ENCODE measurements at regions not wholly inside any gene's neighbourhood (a gene's known extent, or its start where the extent isn't known, plus 50 kb on each side); places are given as distances from the start of the nearest gene placed in this dataset.

DNA sequence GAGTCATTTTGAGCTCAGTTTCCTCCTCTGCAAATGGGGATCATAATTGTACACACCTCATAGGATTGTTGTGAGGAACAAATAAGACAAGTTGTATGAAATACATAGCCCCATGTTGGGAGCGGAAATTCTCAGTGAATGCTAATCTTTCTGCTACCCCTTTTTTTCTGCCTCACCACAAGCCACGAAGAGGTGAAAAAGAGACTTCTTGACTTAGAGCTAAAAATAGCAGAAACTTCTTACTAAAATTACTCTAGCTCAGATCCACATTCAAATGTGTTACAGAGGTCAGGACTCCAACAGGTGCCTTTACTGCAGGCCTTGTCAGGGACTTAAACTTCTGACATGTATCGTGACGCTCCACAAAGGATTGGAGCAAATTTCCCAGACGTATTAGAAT is 128.5 kb downstream of the MIAT start:
- no peaks in the 10 kb centered on the region for H3K9me3 ChIP-seq (ENCODE audit: control insufficient read depth in 2 of 2, insufficient read depth in 1 of 2, low read depth in 1 of 2, low read length in 1 of 2)
- no peaks in the 10 kb centered on the region for H3K4me1 ChIP-seq (ENCODE audit: control insufficient read depth in 3 of 3, insufficient read depth in 2 of 3, low read depth in 1 of 3, low read length in 2 of 3)
- FAIRE-seq (no peak), DNase-seq (no peak)
- no peaks in the 10 kb centered on the region for H3K27me3 ChIP-seq (ENCODE audit: control insufficient read depth in 3 of 3, insufficient read depth in 3 of 3, low read length in 3 of 3)
- peaks cover 0 to 24% (median 2%) of the 10 kb centered on the region in 3 donors for H3K36me3 ChIP-seq (ENCODE audit: control insufficient read depth in 3 of 3, insufficient read depth in 2 of 3, low read depth in 1 of 3, low read length in 3 of 3)
- no peak overlapping the region for H3K27ac ChIP-seq (ENCODE audit: low read depth in 1 of 3, low read length in 2 of 3)
- H3K4me3 ChIP-seq (ENCODE audit: low read depth in 1 of 3, low read length in 3 of 3), result no peak overlapping the region
- 80 to 94% (median 87%) methylated on average over 5 of the region's 5 CpGs for WGBS, 3 donors

GRCh38 chr22:26786398-26786797 is 129.0 kb downstream of the MIAT start:
- H3K27ac ChIP-seq (ENCODE audit: low read depth in 1 of 3, low read length in 2 of 3), result no peak overlapping the region
- WGBS, 3 donors, result 89 to 92% (median 90%) methylated on average over 9 of the region's 9 CpGs
- no peaks in the 10 kb centered on the region for H3K9me3 ChIP-seq (ENCODE audit: control insufficient read depth in 2 of 2, insufficient read depth in 1 of 2, low read depth in 1 of 2, low read length in 1 of 2)
- no peak for FAIRE-seq
- DNase-seq, result no peak
- H3K27me3 ChIP-seq (ENCODE audit: control insufficient read depth in 3 of 3, insufficient read depth in 3 of 3, low read length in 3 of 3), result no peaks in the 10 kb centered on the region
- H3K4me3 ChIP-seq (ENCODE audit: low read depth in 1 of 3, low read length in 3 of 3), result no peak overlapping the region
- peaks cover 0 to 20% (median 5%) of the 10 kb centered on the region in 3 donors for H3K36me3 ChIP-seq (ENCODE audit: control insufficient read depth in 3 of 3, insufficient read depth in 2 of 3, low read depth in 1 of 3, low read length in 3 of 3)
- no peaks in the 10 kb centered on the region for H3K4me1 ChIP-seq (ENCODE audit: control insufficient read depth in 3 of 3, insufficient read depth in 2 of 3, low read depth in 1 of 3, low read length in 2 of 3)

GRCh38 chr22:26789951-26790350 is 132.6 kb downstream of the MIAT start:
- H3K27ac ChIP-seq (ENCODE audit: low read depth in 1 of 3, low read length in 2 of 3), result no peak overlapping the region
- no peaks in the 10 kb centered on the region for H3K27me3 ChIP-seq (ENCODE audit: control insufficient read depth in 3 of 3, insufficient read depth in 3 of 3, low read length in 3 of 3)
- H3K4me1 ChIP-seq (ENCODE audit: control insufficient read depth in 3 of 3, insufficient read depth in 2 of 3, low read depth in 1 of 3, low read length in 2 of 3), result no peaks in the 10 kb centered on the region
- 78 to 87% (median 83%) methylated on average over 6 of the region's 6 CpGs for WGBS, 3 donors
- H3K4me3 ChIP-seq (ENCODE audit: low read depth in 1 of 3, low read length in 3 of 3), result no peak overlapping the region
- FAIRE-seq, result no peak
- no peak for DNase-seq
- no peaks in the 10 kb centered on the region for H3K9me3 ChIP-seq (ENCODE audit: control insufficient read depth in 2 of 2, insufficient read depth in 1 of 2, low read depth in 1 of 2, low read length in 1 of 2)
- peaks cover 0 to 13% (median 7%) of the 10 kb centered on the region in 3 donors for H3K36me3 ChIP-seq (ENCODE audit: control insufficient read depth in 3 of 3, insufficient read depth in 2 of 3, low read depth in 1 of 3, low read length in 3 of 3)

GRCh38 chr22:26792522-26792921 is 135.1 kb downstream of the MIAT start:
- peaks cover 0 to 15% (median 7%) of the 10 kb centered on the region in 3 donors for H3K36me3 ChIP-seq (ENCODE audit: control insufficient read depth in 3 of 3, insufficient read depth in 2 of 3, low read depth in 1 of 3, low read length in 3 of 3)
- DNase-seq (no peak), FAIRE-seq (no peak)
- no peak overlapping the region for H3K4me3 ChIP-seq (ENCODE audit: low read depth in 1 of 3, low read length in 3 of 3)
- 95 to 97% (median 96%) methylated on average over 8 of the region's 8 CpGs for WGBS, 3 donors
- no peaks in the 10 kb centered on the region for H3K4me1 ChIP-seq (ENCODE audit: control insufficient read depth in 3 of 3, insufficient read depth in 2 of 3, low read depth in 1 of 3, low read length in 2 of 3)
- H3K27ac ChIP-seq (ENCODE audit: low read depth in 1 of 3, low read length in 2 of 3), result no peak overlapping the region
- peaks cover 0 to 6% of the 10 kb centered on the region in 2 donors for H3K9me3 ChIP-seq (ENCODE audit: control insufficient read depth in 2 of 2, insufficient read depth in 1 of 2, low read depth in 1 of 2, low read length in 1 of 2)
- no peaks in the 10 kb centered on the region for H3K27me3 ChIP-seq (ENCODE audit: control insufficient read depth in 3 of 3, insufficient read depth in 3 of 3, low read length in 3 of 3)

DNA sequence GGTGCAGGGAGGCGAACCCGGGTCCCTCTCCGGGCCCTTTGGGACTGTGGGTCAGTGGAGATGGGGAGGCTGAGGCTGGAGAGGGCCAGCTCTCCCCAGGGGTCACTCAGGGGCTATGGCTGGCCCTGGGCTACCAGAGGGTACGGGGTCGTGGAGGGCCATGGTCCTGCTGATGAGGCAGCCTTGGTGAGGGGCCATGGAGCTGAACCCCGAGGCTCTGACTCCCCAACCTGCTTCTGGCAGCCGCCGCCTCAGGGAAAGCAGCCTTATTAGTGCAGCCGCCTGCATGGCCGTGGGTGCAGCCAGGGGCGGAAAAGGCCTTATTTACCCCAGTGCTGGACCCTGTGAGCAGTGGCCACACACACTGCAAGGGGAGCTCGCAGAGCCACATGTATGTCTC is 139.4 kb downstream of the MIAT start:
- Histone ChIP-seq H3K4me3 (ENCODE audit: low read depth in 1 of 3, low read length in 3 of 3) (no peak overlapping the region), H3K9me3 (ENCODE audit: control insufficient read depth in 2 of 2, insufficient read depth in 1 of 2, low read depth in 1 of 2, low read length in 1 of 2) (peaks cover 0 to 6% of the 10 kb centered on the region in 2 donors), H3K27ac (ENCODE audit: low read depth in 1 of 3, low read length in 2 of 3) (no peak overlapping the region), H3K36me3 (ENCODE audit: control insufficient read depth in 3 of 3, insufficient read depth in 2 of 3, low read depth in 1 of 3, low read length in 3 of 3) (peaks cover 0 to 9% (median 0%) of the 10 kb centered on the region in 3 donors), H3K27me3 (ENCODE audit: control insufficient read depth in 3 of 3, insufficient read depth in 3 of 3, low read length in 3 of 3) (no peaks in the 10 kb centered on the region), H3K4me1 (ENCODE audit: control insufficient read depth in 3 of 3, insufficient read depth in 2 of 3, low read depth in 1 of 3, low read length in 2 of 3) (peaks cover 0 to 6% (median 0%) of the 10 kb centered on the region in 3 donors)
- no peak for DNase-seq
- WGBS, 3 donors, result 91 to 98% (median 94%) methylated on average over 12 of the region's 12 CpGs
- FAIRE-seq, result no peak

DNA sequence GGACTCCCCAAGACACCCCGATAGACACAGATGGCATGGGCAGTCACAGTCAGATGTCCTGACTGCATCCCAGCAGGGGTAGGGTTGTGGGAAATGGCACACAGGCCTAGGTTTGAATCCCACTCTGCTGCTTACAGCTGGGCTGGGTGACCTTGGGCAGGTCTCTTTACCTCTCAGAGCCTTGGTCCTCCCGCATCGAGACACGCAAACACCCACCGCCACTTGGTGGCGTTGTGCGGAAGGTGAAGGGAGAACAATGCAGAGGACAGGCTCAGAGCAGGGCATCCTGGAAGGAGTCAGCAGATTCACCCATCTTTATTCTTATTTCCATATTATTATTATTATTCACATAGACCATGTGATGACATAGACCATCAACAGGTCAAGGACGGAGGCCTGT is 140.5 kb downstream of the MIAT start:
- Histone ChIP-seq H3K36me3 (ENCODE audit: control insufficient read depth in 3 of 3, insufficient read depth in 2 of 3, low read depth in 1 of 3, low read length in 3 of 3) (peaks cover 0 to 5% (median 0%) of the 10 kb centered on the region in 3 donors), H3K27ac (ENCODE audit: low read depth in 1 of 3, low read length in 2 of 3) (no peak overlapping the region), H3K4me3 (ENCODE audit: low read depth in 1 of 3, low read length in 3 of 3) (no peak overlapping the region), H3K27me3 (ENCODE audit: control insufficient read depth in 3 of 3, insufficient read depth in 3 of 3, low read length in 3 of 3) (no peaks in the 10 kb centered on the region), H3K4me1 (ENCODE audit: control insufficient read depth in 3 of 3, insufficient read depth in 2 of 3, low read depth in 1 of 3, low read length in 2 of 3) (peaks cover 0 to 6% (median 0%) of the 10 kb centered on the region in 3 donors), H3K9me3 (ENCODE audit: control insufficient read depth in 2 of 2, insufficient read depth in 1 of 2, low read depth in 1 of 2, low read length in 1 of 2) (peaks cover 0 to 6% of the 10 kb centered on the region in 2 donors)
- no peak for DNase-seq
- no peak for FAIRE-seq
- 93 to 98% (median 95%) methylated on average over 8 of the region's 8 CpGs for WGBS, 3 donors

DNA sequence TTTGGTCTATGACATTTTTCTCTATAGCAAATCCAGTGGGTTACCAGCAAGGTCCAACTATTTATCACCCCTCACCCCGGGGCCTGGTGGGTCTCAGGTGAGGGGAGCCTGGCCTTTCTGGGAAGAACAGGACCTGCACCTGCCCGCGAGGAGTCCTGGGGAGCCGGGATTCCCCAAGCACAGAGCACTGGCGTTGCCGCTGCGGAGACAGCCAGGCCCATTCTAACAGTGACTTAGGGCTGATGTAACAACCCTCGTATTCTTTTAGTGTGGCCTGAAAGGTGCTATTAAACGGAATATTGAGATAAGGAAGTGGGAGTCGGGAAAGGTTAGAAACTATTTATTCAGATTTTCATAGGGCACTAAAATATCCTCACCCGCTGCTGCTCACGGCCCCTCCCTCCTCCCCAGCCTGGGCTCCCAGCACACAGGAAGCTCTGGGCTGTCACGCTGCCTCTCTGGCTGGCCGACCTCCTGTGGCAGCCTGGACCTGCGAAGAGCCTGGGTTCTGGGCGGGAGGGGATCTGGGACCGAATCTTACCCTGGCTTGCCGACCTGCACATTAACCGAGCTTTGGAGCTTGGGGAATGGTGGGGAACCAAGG is 141.2 kb downstream of the MIAT start:
- peak in 1 of 2 donors; percentile 42 for DNase-seq
- no peaks in the 10 kb centered on the region for H3K27me3 ChIP-seq (ENCODE audit: control insufficient read depth in 3 of 3, insufficient read depth in 3 of 3, low read length in 3 of 3)
- WGBS, 3 donors, result 19 to 55% (median 44%) methylated on average over 19 of the region's 19 CpGs
- H3K4me3 ChIP-seq (ENCODE audit: low read depth in 1 of 3, low read length in 3 of 3), result no peak overlapping the region
- peaks cover 0 to 4% (median 0%) of the 10 kb centered on the region in 3 donors for H3K36me3 ChIP-seq (ENCODE audit: control insufficient read depth in 3 of 3, insufficient read depth in 2 of 3, low read depth in 1 of 3, low read length in 3 of 3)
- H3K27ac ChIP-seq (ENCODE audit: low read depth in 1 of 3, low read length in 2 of 3), result no peak overlapping the region
- peaks cover 0 to 6% of the 10 kb centered on the region in 2 donors for H3K9me3 ChIP-seq (ENCODE audit: control insufficient read depth in 2 of 2, insufficient read depth in 1 of 2, low read depth in 1 of 2, low read length in 1 of 2)
- FAIRE-seq, result no peak
- H3K4me1 ChIP-seq (ENCODE audit: control insufficient read depth in 3 of 3, insufficient read depth in 2 of 3, low read depth in 1 of 3, low read length in 2 of 3), result peaks cover 0 to 6% (median 0%) of the 10 kb centered on the region in 3 donors

DNA sequence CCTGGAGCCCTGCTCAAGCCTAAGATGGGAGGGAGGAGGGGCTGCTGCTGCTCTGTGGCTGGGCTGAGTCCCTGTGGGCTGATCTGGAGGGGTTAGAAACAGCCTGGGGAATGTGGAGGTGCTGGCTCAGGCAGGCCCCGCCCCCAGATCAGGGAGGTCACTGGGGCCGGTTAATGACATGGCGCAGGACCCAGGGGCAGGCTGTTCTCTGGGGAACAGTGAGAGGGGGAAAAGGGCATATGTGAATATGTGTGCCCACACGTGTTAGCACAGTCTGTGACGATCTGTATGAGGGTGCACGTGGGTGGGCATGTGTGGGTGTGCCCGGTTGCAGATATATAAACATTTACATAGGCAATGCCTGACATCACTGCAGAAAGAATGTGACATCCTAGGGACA is 143.5 kb downstream of the MIAT start:
- H3K4me1 ChIP-seq (ENCODE audit: control insufficient read depth in 3 of 3, insufficient read depth in 2 of 3, low read depth in 1 of 3, low read length in 2 of 3), result peaks cover 0 to 6% (median 0%) of the 10 kb centered on the region in 3 donors
- DNase-seq (peak in 1 of 2 donors; percentile 48), FAIRE-seq (no peak)
- H3K27ac ChIP-seq (ENCODE audit: low read depth in 1 of 3, low read length in 2 of 3), result no peak overlapping the region
- no peaks in the 10 kb centered on the region for H3K27me3 ChIP-seq (ENCODE audit: control insufficient read depth in 3 of 3, insufficient read depth in 3 of 3, low read length in 3 of 3)
- no peak overlapping the region for H3K4me3 ChIP-seq (ENCODE audit: low read depth in 1 of 3, low read length in 3 of 3)
- no peaks in the 10 kb centered on the region for H3K9me3 ChIP-seq (ENCODE audit: control insufficient read depth in 2 of 2, insufficient read depth in 1 of 2, low read depth in 1 of 2, low read length in 1 of 2)
- 32 to 53% (median 34%) methylated on average over 7 of the region's 7 CpGs for WGBS, 3 donors
- H3K36me3 ChIP-seq (ENCODE audit: control insufficient read depth in 3 of 3, insufficient read depth in 2 of 3, low read depth in 1 of 3, low read length in 3 of 3), result peaks cover 0 to 4% (median 0%) of the 10 kb centered on the region in 3 donors

DNA sequence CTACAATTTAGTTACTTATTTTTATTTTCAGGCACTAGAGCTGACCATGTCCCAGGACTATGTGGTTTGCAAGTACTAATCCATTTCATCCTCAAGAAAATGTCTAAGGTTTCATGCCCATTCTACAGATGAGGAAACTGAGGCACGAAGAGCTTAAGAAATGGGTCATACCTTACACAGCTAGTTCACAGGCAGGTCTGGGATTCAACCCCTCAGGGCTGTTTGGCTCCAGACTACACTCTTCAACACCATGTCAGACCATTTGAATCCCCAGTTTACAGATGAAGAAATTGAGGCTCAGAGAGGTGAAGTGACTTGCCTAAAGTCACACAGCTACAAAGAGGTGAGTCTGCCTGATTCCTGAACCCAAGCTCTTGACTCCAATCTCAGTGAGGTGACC is 144.1 kb downstream of the MIAT start:
- 57 to 87% (median 85%) methylated on average over 1 of the region's 1 CpG for WGBS, 3 donors
- H3K36me3 ChIP-seq (ENCODE audit: control insufficient read depth in 3 of 3, insufficient read depth in 2 of 3, low read depth in 1 of 3, low read length in 3 of 3), result peaks cover 0 to 2% (median 0%) of the 10 kb centered on the region in 3 donors
- H3K4me3 ChIP-seq (ENCODE audit: low read depth in 1 of 3, low read length in 3 of 3), result no peak overlapping the region
- DNase-seq (no peak), FAIRE-seq (no peak)
- no peaks in the 10 kb centered on the region for H3K27me3 ChIP-seq (ENCODE audit: control insufficient read depth in 3 of 3, insufficient read depth in 3 of 3, low read length in 3 of 3)
- peaks cover 0 to 6% (median 0%) of the 10 kb centered on the region in 3 donors for H3K4me1 ChIP-seq (ENCODE audit: control insufficient read depth in 3 of 3, insufficient read depth in 2 of 3, low read depth in 1 of 3, low read length in 2 of 3)
- no peak overlapping the region for H3K27ac ChIP-seq (ENCODE audit: low read depth in 1 of 3, low read length in 2 of 3)
- no peaks in the 10 kb centered on the region for H3K9me3 ChIP-seq (ENCODE audit: control insufficient read depth in 2 of 2, insufficient read depth in 1 of 2, low read depth in 1 of 2, low read length in 1 of 2)
